ENCODE measurements at regions not wholly inside any gene's neighbourhood (a gene's known extent, or its start where the extent isn't known, plus 50 kb on each side); places are given as distances from the start of the nearest gene placed in this dataset.

DNA sequence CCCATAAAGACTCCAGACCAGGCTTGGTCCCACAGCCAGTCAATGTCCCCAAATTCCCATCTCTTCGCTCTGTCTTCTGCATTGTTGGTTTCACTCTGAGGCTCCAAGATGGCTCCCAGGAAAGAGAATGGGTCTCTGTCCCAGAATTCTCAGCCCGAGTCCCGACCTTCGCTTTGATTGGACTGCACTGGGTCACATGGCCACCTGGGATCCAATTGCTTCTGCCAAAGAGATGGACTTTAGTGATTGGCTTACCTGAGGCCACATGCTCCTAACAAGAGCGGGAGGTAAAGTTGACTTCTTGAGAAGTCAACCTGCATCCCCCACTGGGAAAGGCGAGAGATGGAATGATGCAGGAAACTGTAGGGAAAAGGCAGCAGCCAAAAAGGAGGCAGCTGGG is 104.7 kb upstream of the PMEPA1 start:
- Histone ChIP-seq H3K79me2 (ENCODE audit: insufficient read depth, low read length) (no peaks in the 10 kb centered on the region), H3K9me2 (ENCODE audit: insufficient read depth) (no peaks in the 10 kb centered on the region), H3K4me2 (ENCODE audit: low read length) (no peak overlapping the region), H3K27ac (ENCODE audit: low read depth, low read length) (no peak overlapping the region), H3K9me3 (ENCODE audit: control insufficient read depth in 1 of 2, insufficient read depth in 1 of 2, low read depth in 1 of 2, low read length in 2 of 2) (no peaks in the 10 kb centered on the region), H4K20me1 (ENCODE audit: insufficient read depth) (no peaks in the 10 kb centered on the region), H3K9ac (ENCODE audit: low read length) (no peak overlapping the region), H3K4me1 (ENCODE audit: control insufficient read depth in 1 of 2, insufficient read depth in 2 of 2, low read length in 2 of 2) (no peaks in the 10 kb centered on the region), H3K27me3 (ENCODE audit: insufficient read depth, low read length) (peaks cover 55% of the 10 kb centered on the region), H3K4me3 (replicated peaks in 1 of 2; ENCODE audit: low read depth in 1 of 2, low read length in 2 of 2) (no peak overlapping the region), H2AFZ (ENCODE audit: low read depth, low read length, poor library complexity, severe bottlenecking) (no peak overlapping the region), H3K36me3 (ENCODE audit: control insufficient read depth in 1 of 2, insufficient read depth in 2 of 2, low read length in 2 of 2) (no peaks in the 10 kb centered on the region)
- intact Hi-C loops (cut with micrococcal nuclease) = no loop called here
- ChIA-PET POLR2A (no interaction called here), CTCF (no interaction called here), RAD21 (ENCODE audit: low non-redundant PET in 1 of 2, low total read pairs in 2 of 2, uncharacterized antibody in 2 of 2, unreplicated experiment in 2 of 2) (no interaction called here)
- TF ChIP-seq POLR2A (IDR thresholded peaks at IDR 0.05; ENCODE audit: borderline replicate concordance, extremely low read depth, insufficient read depth, insufficient read length) = no peak
- TF ChIP-seq ELF1 (IDR thresholded peaks at IDR 0.05; ENCODE audit: borderline replicate concordance, low read depth) = no peak
- no peak for TF ChIP-seq POLR2AphosphoS5 (IDR thresholded peaks at IDR 0.05; ENCODE audit: low read depth, low read length)
- TF ChIP-seq YY1 (IDR thresholded peaks at IDR 0.05; ENCODE audit: extremely low read depth, insufficient replicate concordance, low read depth, low read length) = no peak
- TF ChIP-seq SP1 (IDR thresholded peaks at IDR 0.05; ENCODE audit: low read depth) = no peak
- no peak for TF ChIP-seq FOSL1 (IDR thresholded peaks at IDR 0.05; ENCODE audit: low read depth)
- no peak for TF ChIP-seq SRF (IDR thresholded peaks at IDR 0.05; ENCODE audit: low read depth)
- TF ChIP-seq EGR1 (IDR thresholded peaks at IDR 0.05; ENCODE audit: low read depth) = no peak
- no peak for TF ChIP-seq CBX3 (IDR thresholded peaks at IDR 0.05; ENCODE audit: low read depth)
- no peak for TF ChIP-seq ZNF274 (IDR thresholded peaks at IDR 0.05; ENCODE audit: low read depth, low read length)
- no peak for TF ChIP-seq ZFX (IDR thresholded peaks at IDR 0.05)
- ATAC-seq (no peak), DNase-seq (ENCODE audit: low read depth, low spot score) (no peak)
- BruUV-seq (replicated peaks) = no TSS peak

DNA sequence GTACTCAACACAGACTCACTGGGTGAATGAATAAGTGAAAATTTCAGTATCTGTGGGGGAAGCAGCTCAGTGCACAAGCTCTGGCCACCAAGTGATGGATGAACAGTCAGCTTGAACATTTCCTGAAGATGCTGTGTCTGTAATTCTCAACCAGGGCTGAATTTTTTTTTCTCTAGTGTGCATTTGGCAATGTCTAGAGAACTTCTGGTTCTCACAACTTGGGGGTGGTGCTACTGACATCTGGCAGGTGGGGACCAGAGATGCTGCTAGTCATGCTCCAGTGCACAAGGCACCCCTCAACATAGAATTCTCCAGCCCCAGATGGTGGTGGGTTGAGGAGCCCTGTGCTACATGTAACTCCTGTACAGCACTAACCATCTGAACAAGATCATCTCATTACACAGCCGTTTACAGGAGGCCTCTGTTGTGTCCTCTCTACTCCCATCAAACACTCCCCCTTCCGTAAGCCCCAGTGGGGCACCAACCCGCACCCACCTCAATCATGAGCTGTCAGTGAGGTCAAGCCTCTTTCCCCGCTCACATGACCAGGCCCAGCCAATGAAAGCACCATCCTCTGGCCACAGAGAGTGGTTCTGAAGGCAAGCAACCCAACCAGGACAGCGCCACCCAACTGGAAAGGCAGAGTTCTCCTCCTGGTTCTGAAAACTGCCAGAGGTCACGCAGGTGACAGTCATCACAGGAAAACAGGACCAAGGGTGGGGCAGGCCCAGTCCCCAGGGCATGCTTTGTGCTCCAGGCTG is 103.9 kb upstream of the PMEPA1 start:
- ATAC-seq (no peak), DNase-seq (ENCODE audit: low read depth, low spot score) (no peak)
- no peak overlapping the region for H3K27ac ChIP-seq (ENCODE audit: low read depth, low read length)
- ChIA-PET CTCF (no interaction called here), POLR2A (no interaction called here), RAD21 (ENCODE audit: low non-redundant PET in 1 of 2, low total read pairs in 2 of 2, uncharacterized antibody in 2 of 2, unreplicated experiment in 2 of 2) (no interaction called here)
- no peaks in the 10 kb centered on the region for H4K20me1 ChIP-seq (ENCODE audit: insufficient read depth)
- no peak overlapping the region for H3K9ac ChIP-seq (ENCODE audit: low read length)
- intact Hi-C loops (cut with micrococcal nuclease) = no loop called here
- H2AFZ ChIP-seq (ENCODE audit: low read depth, low read length, poor library complexity, severe bottlenecking) = no peak overlapping the region
- no peaks in the 10 kb centered on the region for H3K36me3 ChIP-seq (ENCODE audit: control insufficient read depth in 1 of 2, insufficient read depth in 2 of 2, low read length in 2 of 2)
- no peaks in the 10 kb centered on the region for H3K79me2 ChIP-seq (ENCODE audit: insufficient read depth, low read length)
- no peak overlapping the region for H3K4me2 ChIP-seq (ENCODE audit: low read length)
- H3K9me3 ChIP-seq (ENCODE audit: control insufficient read depth in 1 of 2, insufficient read depth in 1 of 2, low read depth in 1 of 2, low read length in 2 of 2) = no peaks in the 10 kb centered on the region
- BruUV-seq (replicated peaks) = no TSS peak
- no peak overlapping the region for H3K4me3 ChIP-seq (replicated peaks in 1 of 2; ENCODE audit: low read depth in 1 of 2, low read length in 2 of 2)
- H3K27me3 ChIP-seq (ENCODE audit: insufficient read depth, low read length) = peaks cover 50% of the 10 kb centered on the region
- H3K4me1 ChIP-seq (ENCODE audit: control insufficient read depth in 1 of 2, insufficient read depth in 2 of 2, low read length in 2 of 2) = no peaks in the 10 kb centered on the region
- H3K9me2 ChIP-seq (ENCODE audit: insufficient read depth) = no peaks in the 10 kb centered on the region
- TF ChIP-seq, protein P1, sequence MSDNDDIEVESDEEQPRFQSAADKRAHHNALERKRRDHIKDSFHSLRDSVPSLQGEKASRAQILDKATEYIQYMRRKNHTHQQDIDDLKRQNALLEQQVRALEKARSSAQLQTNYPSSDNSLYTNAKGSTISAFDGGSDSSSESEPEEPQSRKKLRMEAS (IDR thresholded peaks at IDR 0.05) = no peak
- no peak for TF ChIP-seq SIN3A (IDR thresholded peaks at IDR 0.05; ENCODE audit: low read depth)
- TF ChIP-seq ZNF274 (IDR thresholded peaks at IDR 0.05; ENCODE audit: low read depth, low read length) = no peak
- TF ChIP-seq, protein P2, sequence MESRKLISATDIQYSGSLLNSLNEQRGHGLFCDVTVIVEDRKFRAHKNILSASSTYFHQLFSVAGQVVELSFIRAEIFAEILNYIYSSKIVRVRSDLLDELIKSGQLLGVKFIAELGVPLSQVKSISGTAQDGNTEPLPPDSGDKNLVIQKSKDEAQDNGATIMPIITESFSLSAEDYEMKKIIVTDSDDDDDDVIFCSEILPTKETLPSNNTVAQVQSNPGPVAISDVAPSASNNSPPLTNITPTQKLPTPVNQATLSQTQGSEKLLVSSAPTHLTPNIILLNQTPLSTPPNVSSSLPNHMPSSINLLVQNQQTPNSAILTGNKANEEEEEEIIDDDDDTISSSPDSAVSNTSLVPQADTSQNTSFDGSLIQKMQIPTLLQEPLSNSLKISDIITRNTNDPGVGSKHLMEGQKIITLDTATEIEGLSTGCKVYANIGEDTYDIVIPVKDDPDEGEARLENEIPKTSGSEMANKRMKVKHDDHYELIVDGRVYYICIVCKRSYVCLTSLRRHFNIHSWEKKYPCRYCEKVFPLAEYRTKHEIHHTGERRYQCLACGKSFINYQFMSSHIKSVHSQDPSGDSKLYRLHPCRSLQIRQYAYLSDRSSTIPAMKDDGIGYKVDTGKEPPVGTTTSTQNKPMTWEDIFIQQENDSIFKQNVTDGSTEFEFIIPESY (IDR thresholded peaks at IDR 0.05; ENCODE audit: extremely low read depth, insufficient replicate concordance, low read length) = no peak
- TF ChIP-seq EGR1 (IDR thresholded peaks at IDR 0.05; ENCODE audit: low read depth) = no peak
- TF ChIP-seq TCF7L2 (IDR thresholded peaks at IDR 0.05; ENCODE audit: borderline replicate concordance, extremely low read depth, insufficient read depth, insufficient read length) = no peak
- no peak for TF ChIP-seq YY1 (IDR thresholded peaks at IDR 0.05; ENCODE audit: extremely low read depth, insufficient replicate concordance, low read depth, low read length)
- no peak for TF ChIP-seq POLR2AphosphoS5 (IDR thresholded peaks at IDR 0.05; ENCODE audit: low read depth, low read length)

All from HCT116 (cell line).